ENCODE measurements at regions not wholly inside any gene's neighbourhood (a gene's known extent, or its start where the extent isn't known, plus 50 kb on each side); places are given as distances from the start of the nearest gene placed in this dataset.

GRCh38 chr18:47724186-47724975 is 206.1 kb downstream of the SMAD2 start (continued):
- TF ChIP-seq CHD2 (IDR thresholded peaks at IDR 0.05; ENCODE audit: low read length, partially characterized antibody) (no peak), FOXJ3 (CRISPR knock-in tag; IDR thresholded peaks at IDR 0.05) (no peak), CTCF (IDR thresholded peaks at IDR 0.05) (no peak), RFX5 (IDR thresholded peaks at IDR 0.05; ENCODE audit: low read length) (no peak), SIN3A (IDR thresholded peaks at IDR 0.05; ENCODE audit: borderline replicate concordance, low read depth, low read length) (no peak), MEF2A (IDR thresholded peaks at IDR 0.05; ENCODE audit: borderline replicate concordance, low read depth) (no peak)

GRCh38 chr18:47721876-47722275 is 208.6 kb downstream of the SMAD2 start:
- no peak overlapping the region for H3K27ac ChIP-seq (ENCODE audit: low read depth in 2 of 2, low read length in 1 of 2)
- H2AFZ ChIP-seq (ENCODE audit: low read depth) = no peak overlapping the region
- H3K4me3 ChIP-seq (ENCODE audit: low read depth in 2 of 2, low read length in 1 of 2) = no peak overlapping the region
- no peaks in the 10 kb centered on the region for H3K4me1 ChIP-seq (ENCODE audit: control insufficient read depth in 1 of 2, insufficient read depth in 2 of 2, low read depth in 1 of 2, low read length in 1 of 2)
- H4K20me1 ChIP-seq (ENCODE audit: insufficient read depth) = no peaks in the 10 kb centered on the region
- TF ChIP-seq REST (IDR thresholded peaks at IDR 0.05; ENCODE audit: low read depth, low read length) = no peak
- no peak for TF ChIP-seq PBX3 (IDR thresholded peaks at IDR 0.05)
- no peak for TF ChIP-seq POLR2AphosphoS5 (IDR thresholded peaks at IDR 0.05; ENCODE audit: low read depth, low read length)
- no peak for TF ChIP-seq TCF12 (IDR thresholded peaks at IDR 0.05)
- no peaks in the 10 kb centered on the region for H3K9me2 ChIP-seq
- no peaks in the 10 kb centered on the region for H3K9me3 ChIP-seq
- H3K4me2 ChIP-seq = no peak overlapping the region
- H3K9ac ChIP-seq = no peak overlapping the region
- POLR2A ChIA-PET = no interaction called here
- 68% methylated on average over 16 of the region's 16 CpGs for WGBS (ENCODE audit: low lambda C conversion rate)
- no peaks in the 10 kb centered on the region for H3K36me3 ChIP-seq (replicated peaks in 1 of 2; ENCODE audit: control insufficient read depth in 1 of 2, insufficient read depth in 2 of 2, low read length in 1 of 2)
- no peak for DNase-seq
- no peaks in the 10 kb centered on the region for H3K79me2 ChIP-seq (ENCODE audit: insufficient read depth)
- H3K27me3 ChIP-seq (ENCODE audit: insufficient read depth) = no peaks in the 10 kb centered on the region
- no peaks in the 10 kb centered on the region for H3F3A ChIP-seq (replicated peaks; ENCODE audit: insufficient read depth)
- CTCF ChIA-PET = no interaction called here

All from SK-N-SH (cell line).